Effector memory CD8-positive, alpha-beta T cell (primary cell): ENCODE measurements at regions not wholly inside any gene's neighbourhood (a gene's known extent, or its start where the extent isn't known, plus 50 kb on each side); places are given as distances from the start of the nearest gene placed in this dataset.

ENCODE experiments used
- ATAC-seq: fragments of 150-1000 bp; cut with Tn5 transposase; replicated peaks from 2 replicates; pipeline ENCODE4 v1.10.0; 2021; ENCODE audit warnings: mild to moderate bottlenecking, moderate library complexity
- DNase-seq, 3 experiments: peaks; one replicate each; pipeline ENCODE4 v3.0.0; 2021
- H3K27ac Mint-ChIP-seq, 2 donors: one replicate each; pipeline ENCODE4 v1.8.0; 2022; ENCODE audit warnings: mild to moderate bottlenecking in 2 of 2, mixed read lengths in 2 of 2, moderate library complexity in 2 of 2
- H3K27me3 Mint-ChIP-seq, 2 donors: one replicate each; pipeline ENCODE4 v1.8.0; 2022; ENCODE audit warnings: mixed read lengths in 2 of 2
- H3K36me3 Mint-ChIP-seq: one replicate; pipeline ENCODE4 v1.8.0; 2022; ENCODE audit warnings: mild to moderate bottlenecking, moderate library complexity, mixed read lengths; ENCODE audit not compliant: insufficient read depth
- H3K4me1 Mint-ChIP-seq, 2 donors: one replicate each; pipeline ENCODE4 v1.8.0; 2022; ENCODE audit warnings: low read depth in 2 of 2, mixed read lengths in 2 of 2
- H3K4me3 Mint-ChIP-seq, 2 donors: one replicate each; pipeline ENCODE4 v1.8.0; 2022; ENCODE audit warnings: mild to moderate bottlenecking in 2 of 2, mixed read lengths in 2 of 2, moderate library complexity in 2 of 2
- H3K9me3 Mint-ChIP-seq, 2 donors: one replicate each; pipeline ENCODE4 v1.8.0; 2022; ENCODE audit warnings: mixed read lengths in 2 of 2

- no peak overlapping the region for H3K4me3 Mint-ChIP-seq
- peaks cover 3% of the 10 kb centered on the region for H3K36me3 Mint-ChIP-seq
- no peak for DNase-seq
- no peak overlapping the region for H3K27ac Mint-ChIP-seq
- no peak for ATAC-seq
- no peaks in the 10 kb centered on the region for H3K9me3 Mint-ChIP-seq
- H3K4me1 Mint-ChIP-seq = no peaks in the 10 kb centered on the region
- H3K27me3 Mint-ChIP-seq = no peaks in the 10 kb centered on the region
These were observed 635.4 kb downstream of the EPHA4 start for GRCh38 chr2:220936641-220937197.

- no peak overlapping the region for H3K27ac Mint-ChIP-seq
- H3K27me3 Mint-ChIP-seq = no peaks in the 10 kb centered on the region
- H3K9me3 Mint-ChIP-seq = no peaks in the 10 kb centered on the region
- no peak overlapping the region for H3K4me3 Mint-ChIP-seq
- no peaks in the 10 kb centered on the region for H3K4me1 Mint-ChIP-seq
- peaks cover 3% of the 10 kb centered on the region for H3K36me3 Mint-ChIP-seq
- DNase-seq (no peak), ATAC-seq (no peak)
These were observed 634.9 kb downstream of the EPHA4 start for GRCh38 chr2:220937245-220937644.

- peaks cover 1% of the 10 kb centered on the region for H3K36me3 Mint-ChIP-seq
- DNase-seq (no peak), ATAC-seq (no peak)
- no peaks in the 10 kb centered on the region for H3K9me3 Mint-ChIP-seq
- H3K27ac Mint-ChIP-seq = no peak overlapping the region
- H3K4me1 Mint-ChIP-seq = no peaks in the 10 kb centered on the region
- no peak overlapping the region for H3K4me3 Mint-ChIP-seq
- no peaks in the 10 kb centered on the region for H3K27me3 Mint-ChIP-seq
These were observed 631.5 kb downstream of the EPHA4 start for GRCh38 chr2:220940646-220941045.

GRCh38 chr2:220941683-220942082 is 630.4 kb downstream of the EPHA4 start:
- Mint-ChIP-seq H3K27me3 (no peaks in the 10 kb centered on the region), H3K9me3 (no peaks in the 10 kb centered on the region)

GRCh38 chr2:220946552-220946951 is 625.6 kb downstream of the EPHA4 start:
- no peak for DNase-seq
- Mint-ChIP-seq H3K27me3 (peaks cover 0 to 13% of the 10 kb centered on the region in 2 donors), H3K9me3 (no peaks in the 10 kb centered on the region)

More at GRCh38 chr2:220941683-220942082, 630.4 kb downstream of the EPHA4 start:
- DNase-seq (no peak), ATAC-seq (no peak)
- Mint-ChIP-seq H3K27ac (no peak overlapping the region), H3K36me3 (no peaks in the 10 kb centered on the region), H3K4me1 (no peaks in the 10 kb centered on the region), H3K4me3 (no peak overlapping the region)

GRCh38 chr2:220948579-220948978 is 623.5 kb downstream of the EPHA4 start:
- Mint-ChIP-seq H3K4me1 (no peaks in the 10 kb centered on the region), H3K9me3 (no peaks in the 10 kb centered on the region), H3K36me3 (no peaks in the 10 kb centered on the region), H3K27me3 (peaks cover 0 to 13% of the 10 kb centered on the region in 2 donors), H3K4me3 (no peak overlapping the region), H3K27ac (no peak overlapping the region)
- DNase-seq (no peak), ATAC-seq (no peak)

More at GRCh38 chr2:220946552-220946951, 625.6 kb downstream of the EPHA4 start:
- Mint-ChIP-seq H3K4me1 (no peaks in the 10 kb centered on the region), H3K36me3 (no peaks in the 10 kb centered on the region), H3K27ac (no peak overlapping the region), H3K4me3 (no peak overlapping the region)
- no peak for ATAC-seq

GRCh38 chr2:220949466-220949865 is 622.6 kb downstream of the EPHA4 start:
- Mint-ChIP-seq H3K4me1 (no peaks in the 10 kb centered on the region), H3K9me3 (no peaks in the 10 kb centered on the region), H3K4me3 (no peak overlapping the region), H3K27ac (no peak overlapping the region), H3K36me3 (no peaks in the 10 kb centered on the region), H3K27me3 (peaks cover 0 to 13% of the 10 kb centered on the region in 2 donors)
- ATAC-seq = no peak
- no peak for DNase-seq

- ATAC-seq = no peak
- Mint-ChIP-seq H3K9me3 (no peaks in the 10 kb centered on the region), H3K36me3 (no peaks in the 10 kb centered on the region), H3K27me3 (peaks cover 13 to 19% of the 10 kb centered on the region in 2 donors), H3K27ac (no peak overlapping the region), H3K4me1 (no peaks in the 10 kb centered on the region), H3K4me3 (no peak overlapping the region)
- no peak for DNase-seq
These were observed 616.3 kb downstream of the EPHA4 start for GRCh38 chr2:220955776-220956175.

GRCh38 chr2:220956429-220956828 is 615.7 kb downstream of the EPHA4 start:
- no peak for ATAC-seq

GRCh38 chr2:220959391-220959802 is 612.7 kb downstream of the EPHA4 start:
- no peak overlapping the region for H3K4me3 Mint-ChIP-seq
- no peak overlapping the region for H3K27ac Mint-ChIP-seq
- peaks cover 0 to 3% of the 10 kb centered on the region in 2 donors for H3K9me3 Mint-ChIP-seq
- H3K4me1 Mint-ChIP-seq = no peaks in the 10 kb centered on the region
- ATAC-seq = no peak
- no peaks in the 10 kb centered on the region for H3K36me3 Mint-ChIP-seq
- peaks cover 13 to 19% of the 10 kb centered on the region in 2 donors for H3K27me3 Mint-ChIP-seq
- DNase-seq = no peak

More at GRCh38 chr2:220956429-220956828, 615.7 kb downstream of the EPHA4 start:
- peaks cover 0 to 2% of the 10 kb centered on the region in 2 donors for H3K9me3 Mint-ChIP-seq
- H3K27ac Mint-ChIP-seq = no peak overlapping the region
- no peaks in the 10 kb centered on the region for H3K4me1 Mint-ChIP-seq
- H3K27me3 Mint-ChIP-seq = peaks cover 13 to 19% of the 10 kb centered on the region in 2 donors
- DNase-seq = no peak
- no peak overlapping the region for H3K4me3 Mint-ChIP-seq
- H3K36me3 Mint-ChIP-seq = no peaks in the 10 kb centered on the region

- H3K9me3 Mint-ChIP-seq = peaks cover 0 to 3% of the 10 kb centered on the region in 2 donors
- no peaks in the 10 kb centered on the region for H3K36me3 Mint-ChIP-seq
- H3K4me1 Mint-ChIP-seq = no peaks in the 10 kb centered on the region
- H3K27ac Mint-ChIP-seq = no peak overlapping the region
- ATAC-seq = no peak
- peaks cover 11 to 15% of the 10 kb centered on the region in 2 donors for H3K27me3 Mint-ChIP-seq
- H3K4me3 Mint-ChIP-seq = no peak overlapping the region
- no peak for DNase-seq
These were observed 610.8 kb downstream of the EPHA4 start for GRCh38 chr2:220961143-220961860.

GRCh38 chr2:220962556-220962955 is 609.5 kb downstream of the EPHA4 start:
- H3K27me3 Mint-ChIP-seq = peaks cover 2 to 7% of the 10 kb centered on the region in 2 donors
- no peaks in the 10 kb centered on the region for H3K4me1 Mint-ChIP-seq
- H3K9me3 Mint-ChIP-seq = peaks cover 0 to 3% of the 10 kb centered on the region in 2 donors
- H3K36me3 Mint-ChIP-seq = no peaks in the 10 kb centered on the region
- no peak for DNase-seq
- ATAC-seq = no peak
- H3K27ac Mint-ChIP-seq = no peak overlapping the region
- H3K4me3 Mint-ChIP-seq = no peak overlapping the region

- no peak overlapping the region for H3K27ac Mint-ChIP-seq
- DNase-seq (no peak), ATAC-seq (no peak)
- no peaks in the 10 kb centered on the region for H3K4me1 Mint-ChIP-seq
- H3K36me3 Mint-ChIP-seq = no peaks in the 10 kb centered on the region
- H3K4me3 Mint-ChIP-seq = no peak overlapping the region
- H3K27me3 Mint-ChIP-seq = peaks cover 0 to 7% of the 10 kb centered on the region in 2 donors
- H3K9me3 Mint-ChIP-seq = peaks cover 0 to 3% of the 10 kb centered on the region in 2 donors
These were observed 609.0 kb downstream of the EPHA4 start for GRCh38 chr2:220963076-220963475.

- ATAC-seq = no peak
- Mint-ChIP-seq H3K4me3 (no peak overlapping the region), H3K9me3 (peaks cover 0 to 3% of the 10 kb centered on the region in 2 donors)
These were observed 608.2 kb downstream of the EPHA4 start for GRCh38 chr2:220963930-220964329.

More at GRCh38 chr2:220963930-220964329, 608.2 kb downstream of the EPHA4 start:
- Mint-ChIP-seq H3K27ac (no peak overlapping the region), H3K27me3 (peaks cover 0 to 6% of the 10 kb centered on the region in 2 donors), H3K36me3 (no peaks in the 10 kb centered on the region), H3K4me1 (no peaks in the 10 kb centered on the region)
- no peak for DNase-seq
